ENCODE measurements at regions not wholly inside any gene's neighbourhood (a gene's known extent, or its start where the extent isn't known, plus 50 kb on each side); places are given as distances from the start of the nearest gene placed in this dataset.

DNA sequence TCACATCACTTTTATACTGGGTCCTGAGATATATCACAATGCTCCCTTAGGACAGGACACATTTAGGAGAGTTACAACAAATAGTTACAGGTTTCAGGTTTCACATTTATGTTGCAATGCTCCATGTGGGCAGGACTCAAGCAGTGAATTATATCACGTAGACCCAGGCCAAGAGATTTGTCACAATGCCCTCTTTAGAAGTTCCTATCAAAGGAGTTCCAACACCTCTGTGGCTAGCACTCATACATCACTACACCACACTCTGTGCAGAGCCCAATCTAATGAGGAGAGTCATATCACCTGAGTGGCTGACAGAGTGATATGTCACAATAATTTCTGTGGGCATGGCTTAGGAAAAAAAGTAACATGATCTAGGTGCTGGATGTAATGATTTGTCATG lies 1068.2 kb upstream of the AMELY start:
- intact Hi-C loops (cut with DNase I; ENCODE audit: low total_unique reads) = no loop called here
- DNase-seq (ENCODE audit: low spot score in 2 of 2) = no peak
- TF ChIP-seq POLR2A (IDR thresholded peaks at IDR 0.05) = no peak
- no peak for TF ChIP-seq CTCF (IDR thresholded peaks at IDR 0.05)
- 46% methylated on average over 1 of the region's 1 CpG; no CpG with 5 or more reads in 1 of the 2 donors for WGBS, 2 donors
- H3K4me3 ChIP-seq (ENCODE audit: low read depth, poor library complexity, severe bottlenecking) = no peak overlapping the region

GRCh38 chrY:7977301-7977700 lies 1065.7 kb upstream of the AMELY start:
- no peak for DNase-seq (ENCODE audit: low spot score in 2 of 2)
- WGBS, 2 donors = 100% methylated on average over 1 of the region's 1 CpG; no CpG with 5 or more reads in 1 of the 2 donors
- no peak overlapping the region for H3K4me3 ChIP-seq (ENCODE audit: low read depth, poor library complexity, severe bottlenecking)
- intact Hi-C loops (cut with DNase I; ENCODE audit: low total_unique reads) = no loop called here
- TF ChIP-seq POLR2A (IDR thresholded peaks at IDR 0.05) (no peak), CTCF (IDR thresholded peaks at IDR 0.05) (no peak)

GRCh38 chrY:7968293-7968692 lies 1056.7 kb upstream of the AMELY start:
- TF ChIP-seq POLR2A (IDR thresholded peaks at IDR 0.05) = no peak
- no peak for TF ChIP-seq CTCF (IDR thresholded peaks at IDR 0.05)
- no peak overlapping the region for H3K4me3 ChIP-seq (ENCODE audit: low read depth, poor library complexity, severe bottlenecking)
- 94% methylated on average over 2 of the region's 2 CpGs; no CpG with 5 or more reads in 1 of the 2 donors for WGBS, 2 donors
- DNase-seq (ENCODE audit: low spot score in 2 of 2) = no peak
- intact Hi-C loops (cut with DNase I; ENCODE audit: low total_unique reads) = no loop called here

DNA sequence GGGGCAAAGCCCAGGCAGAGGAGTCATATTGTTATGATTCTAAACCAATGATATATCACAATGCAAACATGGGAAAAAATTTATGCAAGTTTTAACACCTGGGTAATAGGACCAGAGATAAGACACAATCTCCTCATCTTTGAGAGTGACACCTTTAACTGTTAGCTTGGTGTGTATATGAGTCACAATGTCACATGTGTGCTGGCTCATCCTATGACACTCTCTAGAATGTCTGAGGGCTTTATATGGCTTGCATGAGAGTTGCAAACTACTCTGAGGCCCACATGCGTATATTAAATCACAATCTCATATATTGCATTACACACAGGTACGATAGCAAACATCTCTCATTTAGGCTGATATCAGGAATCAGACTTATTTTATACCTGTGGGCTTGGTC lies 1055.4 kb upstream of the AMELY start:
- intact Hi-C loops (cut with DNase I; ENCODE audit: low total_unique reads) = no loop called here
- H3K4me3 ChIP-seq (ENCODE audit: low read depth, poor library complexity, severe bottlenecking) = no peak overlapping the region
- DNase-seq (ENCODE audit: low spot score in 2 of 2) = no peak
- 100% methylated on average over 2 of the region's 2 CpGs; no CpG with 5 or more reads in 1 of the 2 donors for WGBS, 2 donors
- TF ChIP-seq CTCF (IDR thresholded peaks at IDR 0.05) (no peak), POLR2A (IDR thresholded peaks at IDR 0.05) (no peak)

GRCh38 chrY:7963393-7963792 lies 1051.8 kb upstream of the AMELY start:
- H3K4me3 ChIP-seq (ENCODE audit: low read depth, poor library complexity, severe bottlenecking) = no peak overlapping the region
- intact Hi-C loops (cut with DNase I; ENCODE audit: low total_unique reads) = no loop called here
- no peak for DNase-seq (ENCODE audit: low spot score in 2 of 2)
- no peak for TF ChIP-seq POLR2A (IDR thresholded peaks at IDR 0.05)
- no peak for TF ChIP-seq CTCF (IDR thresholded peaks at IDR 0.05)
- WGBS, 2 donors = 96% methylated on average over 3 of the region's 3 CpGs; no CpG with 5 or more reads in 1 of the 2 donors

GRCh38 chrY:7962350-7962749 lies 1050.8 kb upstream of the AMELY start:
- 91% methylated on average over 1 of the region's 1 CpG; no CpG with 5 or more reads in 1 of the 2 donors for WGBS, 2 donors
- intact Hi-C loops (cut with DNase I; ENCODE audit: low total_unique reads) = no loop called here
- no peak overlapping the region for H3K4me3 ChIP-seq (ENCODE audit: low read depth, poor library complexity, severe bottlenecking)
- TF ChIP-seq POLR2A (IDR thresholded peaks at IDR 0.05) (no peak), CTCF (IDR thresholded peaks at IDR 0.05) (no peak)
- no peak for DNase-seq (ENCODE audit: low spot score in 2 of 2)

All from lower leg skin (tissue), 4 donors.